IPS-NIHi7 (cell line): ENCODE measurements at regions not wholly inside any gene's neighbourhood (a gene's known extent, or its start where the extent isn't known, plus 50 kb on each side); places are given as distances from the start of the nearest gene placed in this dataset.

Source experiments
- DNase-seq: peaks from one replicate; pipeline ENCODE4 v3.0.0; 2012; ENCODE audit warnings: mixed read lengths; ENCODE audit errors: extremely low spot score

GRCh38 chr2:831225-831536 lies 119.5 kb upstream of the SNTG2 start:
- no peak for DNase-seq

- DNase-seq: peak; percentile 25
Observed at GRCh38 chr2:830419-831224, 120.0 kb upstream of the SNTG2 start.

GRCh38 chr2:829047-829446 lies 121.6 kb upstream of the SNTG2 start:
- DNase-seq: no peak

GRCh38 chr2:824954-825353 lies 125.7 kb upstream of the SNTG2 start:
- no peak for DNase-seq

GRCh38 chr2:824524-824923 lies 126.1 kb upstream of the SNTG2 start:
- DNase-seq: no peak

GRCh38 chr2:821546-821945 lies 129.1 kb upstream of the SNTG2 start:
- no peak for DNase-seq

GRCh38 chr2:819601-820000 lies 131.0 kb upstream of the SNTG2 start:
- DNase-seq: no peak

- DNase-seq: no peak
Observed at GRCh38 chr2:819121-819520, 131.5 kb upstream of the SNTG2 start.

GRCh38 chr2:817336-818015 lies 133.2 kb upstream of the SNTG2 start:
- no peak for DNase-seq

GRCh38 chr2:816278-816677 lies 134.4 kb upstream of the SNTG2 start:
- no peak for DNase-seq

GRCh38 chr2:810397-810796 lies 133.2 kb upstream of the TMEM18 start:
- DNase-seq: no peak

GRCh38 chr2:807300-807699 lies 130.1 kb upstream of the TMEM18 start:
- no peak for DNase-seq

- DNase-seq: no peak
Observed at GRCh38 chr2:805664-806063, 128.5 kb upstream of the TMEM18 start.

GRCh38 chr2:797993-798392 lies 120.8 kb upstream of the TMEM18 start:
- no peak for DNase-seq

- DNase-seq: no peak
Observed at GRCh38 chr2:797556-797955, 120.3 kb upstream of the TMEM18 start.

- no peak for DNase-seq
Observed at GRCh38 chr2:796141-796985, 119.2 kb upstream of the TMEM18 start.

- DNase-seq: no peak
Observed at GRCh38 chr2:795531-796041, 118.4 kb upstream of the TMEM18 start.

- peak; percentile 29 for DNase-seq
Observed at GRCh38 chr2:794554-795241, 117.5 kb upstream of the TMEM18 start.

- DNase-seq: no peak
Observed at GRCh38 chr2:793236-793635, 116.0 kb upstream of the TMEM18 start.

- DNase-seq: no peak
Observed at GRCh38 chr2:792687-793086, 115.5 kb upstream of the TMEM18 start.

GRCh38 chr2:790634-791245 lies 113.5 kb upstream of the TMEM18 start:
- no peak for DNase-seq
